ENCODE measurements at regions not wholly inside any gene's neighbourhood (a gene's known extent, or its start where the extent isn't known, plus 50 kb on each side); places are given as distances from the start of the nearest gene placed in this dataset.

DNA sequence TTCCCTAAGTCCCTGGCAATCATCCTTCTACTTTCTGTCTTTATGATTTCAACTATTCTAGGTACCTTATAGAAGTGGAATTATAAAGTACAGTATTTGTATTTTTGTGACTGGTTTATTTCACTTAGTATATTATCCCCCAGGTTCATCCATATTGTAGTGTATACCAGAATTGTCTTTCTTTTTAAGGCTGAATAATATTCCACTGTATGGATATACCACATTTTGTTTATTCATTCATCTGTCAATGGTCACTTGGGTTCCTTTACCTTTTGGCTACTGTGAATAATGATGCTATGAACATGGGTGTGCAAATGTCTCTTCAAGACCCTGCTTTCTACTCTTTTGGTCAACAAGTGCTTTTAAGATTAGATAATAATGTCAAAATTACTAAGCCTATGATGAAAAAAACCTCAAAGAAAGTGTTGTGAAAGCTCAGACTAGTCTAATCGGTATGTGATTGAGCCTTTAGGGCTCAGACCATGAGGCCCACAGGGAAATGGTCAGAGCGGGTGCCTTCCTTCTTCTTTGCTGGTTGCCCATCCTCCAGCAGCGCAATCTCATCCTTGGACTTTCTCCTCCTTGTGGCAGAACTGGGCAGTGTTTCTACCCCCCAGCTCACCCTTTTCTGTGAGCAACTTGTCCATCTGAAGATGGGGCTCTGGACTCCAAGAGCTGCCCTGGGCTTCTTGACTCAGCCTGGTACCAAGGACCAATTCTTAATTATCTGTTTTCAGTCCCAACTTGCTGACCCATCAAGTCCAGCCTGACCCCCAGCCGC, 105.4 kb downstream of the TTC8 start:
- Histone ChIP-seq H3K4me3 (no peak overlapping the region), H3K36me3 (no peaks in the 10 kb centered on the region), H3K27me3 (no peaks in the 10 kb centered on the region), H3K9me3 (peaks cover 0 to 17% (median 3%) of the 10 kb centered on the region in 4 donors), H3K27ac (replicated peaks in 1 of 4) (no peak overlapping the region), H3K4me1 (no peaks in the 10 kb centered on the region)
- WGBS = 86% methylated on average over 4 of the region's 4 CpGs
- TF ChIP-seq, protein P1, sequence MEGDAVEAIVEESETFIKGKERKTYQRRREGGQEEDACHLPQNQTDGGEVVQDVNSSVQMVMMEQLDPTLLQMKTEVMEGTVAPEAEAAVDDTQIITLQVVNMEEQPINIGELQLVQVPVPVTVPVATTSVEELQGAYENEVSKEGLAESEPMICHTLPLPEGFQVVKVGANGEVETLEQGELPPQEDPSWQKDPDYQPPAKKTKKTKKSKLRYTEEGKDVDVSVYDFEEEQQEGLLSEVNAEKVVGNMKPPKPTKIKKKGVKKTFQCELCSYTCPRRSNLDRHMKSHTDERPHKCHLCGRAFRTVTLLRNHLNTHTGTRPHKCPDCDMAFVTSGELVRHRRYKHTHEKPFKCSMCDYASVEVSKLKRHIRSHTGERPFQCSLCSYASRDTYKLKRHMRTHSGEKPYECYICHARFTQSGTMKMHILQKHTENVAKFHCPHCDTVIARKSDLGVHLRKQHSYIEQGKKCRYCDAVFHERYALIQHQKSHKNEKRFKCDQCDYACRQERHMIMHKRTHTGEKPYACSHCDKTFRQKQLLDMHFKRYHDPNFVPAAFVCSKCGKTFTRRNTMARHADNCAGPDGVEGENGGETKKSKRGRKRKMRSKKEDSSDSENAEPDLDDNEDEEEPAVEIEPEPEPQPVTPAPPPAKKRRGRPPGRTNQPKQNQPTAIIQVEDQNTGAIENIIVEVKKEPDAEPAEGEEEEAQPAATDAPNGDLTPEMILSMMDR (IDR thresholded peaks at IDR 0.05) = no peak
- no peak for DNase-seq (ENCODE audit: extremely low spot score)
- intact Hi-C loops (cut with DNase I) = no loop called here

DNA sequence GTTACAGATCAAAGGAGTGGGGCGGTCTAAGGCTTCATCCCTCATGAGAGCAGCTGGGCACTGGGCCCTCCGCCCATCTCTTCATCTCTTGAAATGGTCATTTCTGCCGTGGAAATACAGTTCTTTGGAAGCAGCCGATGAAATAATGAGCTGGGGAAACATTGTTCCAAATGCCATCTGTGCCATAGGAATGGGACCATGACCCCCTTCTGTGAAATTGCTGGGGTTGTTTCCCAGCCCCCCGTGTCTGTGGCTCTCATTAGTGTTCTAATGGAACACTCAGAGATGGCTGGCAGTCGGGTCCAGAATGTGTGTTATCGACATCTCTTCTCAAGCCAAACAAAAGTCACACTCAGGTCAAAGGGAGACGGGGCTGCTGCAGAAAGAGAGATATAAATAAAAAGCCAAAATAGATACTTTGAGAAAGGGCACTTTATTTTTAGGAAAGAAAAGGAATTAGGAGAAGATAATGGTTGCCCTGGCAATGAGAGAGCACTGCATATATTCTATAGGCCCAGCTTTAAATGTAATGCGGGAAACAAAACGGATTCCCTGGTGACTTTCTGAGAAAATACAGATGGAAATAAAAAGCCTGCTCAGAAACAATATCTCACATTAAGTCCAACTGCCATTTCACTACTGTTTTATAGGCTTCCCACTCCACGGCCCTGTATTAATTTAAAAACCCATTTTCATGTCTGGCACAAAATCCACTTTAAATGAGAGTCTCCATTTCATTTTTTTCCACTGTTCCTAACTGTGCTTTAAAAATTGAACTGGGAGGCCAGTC, 107.1 kb downstream of the TTC8 start:
- 80% methylated on average over 11 of the region's 11 CpGs for WGBS
- intact Hi-C loops (cut with DNase I) = no loop called here
- H3K4me3 ChIP-seq = no peak overlapping the region
- no peaks in the 10 kb centered on the region for H3K36me3 ChIP-seq
- H3K9me3 ChIP-seq = peaks cover 0 to 12% (median 3%) of the 10 kb centered on the region in 4 donors
- peaks cover 0 to 10% (median 0%) of the 10 kb centered on the region in 4 donors for H3K27me3 ChIP-seq
- no peak overlapping the region for H3K27ac ChIP-seq (replicated peaks in 1 of 4)
- H3K4me1 ChIP-seq = no peaks in the 10 kb centered on the region
- no peak for DNase-seq (ENCODE audit: extremely low spot score)
- no peak for TF ChIP-seq EP300 (IDR thresholded peaks at IDR 0.05)
- no peak for TF ChIP-seq POLR2AphosphoS5 (IDR thresholded peaks at IDR 0.05)
- TF ChIP-seq POLR2A (IDR thresholded peaks at IDR 0.05; ENCODE audit: low read depth) = no peak
- TF ChIP-seq, protein P1 (IDR thresholded peaks at IDR 0.05) = no peak

DNA sequence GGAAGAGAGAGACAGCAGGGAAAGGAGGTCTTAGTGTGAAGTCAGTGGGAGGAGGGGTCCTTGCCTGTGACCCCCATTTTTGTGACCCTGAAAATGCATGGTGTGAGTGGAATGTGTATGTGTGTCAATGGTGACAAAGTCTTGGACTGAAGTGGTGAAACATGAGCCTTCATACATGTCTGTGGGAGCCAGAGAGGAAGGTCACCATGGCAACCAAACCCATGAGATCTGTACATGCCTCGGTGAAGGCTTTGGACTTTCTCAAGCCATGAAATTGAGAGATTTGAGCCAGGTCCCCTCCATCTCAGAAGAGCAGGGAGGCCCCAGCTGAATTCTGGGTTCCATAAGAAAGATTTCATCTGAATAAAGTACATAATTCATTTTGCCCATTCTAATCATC, 108.7 kb downstream of the TTC8 start:
- TF ChIP-seq POLR2A (IDR thresholded peaks at IDR 0.05; ENCODE audit: low read depth) (no peak), POLR2AphosphoS5 (IDR thresholded peaks at IDR 0.05) (no peak), EP300 (IDR thresholded peaks at IDR 0.05) (no peak)
- TF ChIP-seq, protein P1 (IDR thresholded peaks at IDR 0.05) = no peak
- H3K4me1 ChIP-seq = no peaks in the 10 kb centered on the region
- no peak overlapping the region for H3K27ac ChIP-seq (replicated peaks in 1 of 4)
- DNase-seq (ENCODE audit: extremely low spot score) = no peak
- peaks cover 0 to 10% (median 0%) of the 10 kb centered on the region in 4 donors for H3K27me3 ChIP-seq
- WGBS = 33% methylated on average over 1 of the region's 1 CpG
- intact Hi-C loops (cut with DNase I) = no loop called here
- H3K36me3 ChIP-seq = no peaks in the 10 kb centered on the region
- H3K9me3 ChIP-seq = peaks cover 0 to 12% (median 3%) of the 10 kb centered on the region in 4 donors
- no peak overlapping the region for H3K4me3 ChIP-seq

DNA sequence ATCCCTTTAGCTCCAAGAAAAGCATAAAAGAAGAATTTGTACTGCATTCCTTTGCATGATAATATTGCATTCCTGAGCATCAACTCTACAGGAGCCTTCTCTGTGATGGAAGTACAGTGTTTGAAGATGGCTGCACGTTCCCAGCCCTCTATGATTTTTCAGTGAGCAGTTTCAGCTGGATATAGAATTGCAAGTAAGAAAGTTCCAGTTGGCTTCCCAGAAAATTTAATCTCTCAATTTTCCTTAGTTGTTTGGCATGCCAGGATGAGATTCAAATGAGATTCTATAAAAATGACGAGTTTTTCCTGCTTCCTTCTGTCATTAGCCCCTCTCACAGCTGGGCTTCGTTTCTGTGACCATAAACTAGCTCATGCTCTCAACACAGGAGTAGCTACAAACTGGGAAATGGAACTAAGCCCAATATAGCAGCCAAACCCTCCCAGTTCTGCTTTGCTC, 109.9 kb downstream of the TTC8 start:
- H3K36me3 ChIP-seq = no peaks in the 10 kb centered on the region
- no peaks in the 10 kb centered on the region for H3K4me1 ChIP-seq
- no peak overlapping the region for H3K27ac ChIP-seq (replicated peaks in 1 of 4)
- intact Hi-C loops (cut with DNase I) = no loop called here
- peaks cover 0 to 11% (median 2%) of the 10 kb centered on the region in 4 donors for H3K9me3 ChIP-seq
- H3K4me3 ChIP-seq = no peak overlapping the region
- H3K27me3 ChIP-seq = peaks cover 0 to 10% (median 0%) of the 10 kb centered on the region in 4 donors
- no peak for DNase-seq (ENCODE audit: extremely low spot score)
- 20% methylated on average over 3 of the region's 3 CpGs for WGBS
- no peak for TF ChIP-seq EP300 (IDR thresholded peaks at IDR 0.05)
- TF ChIP-seq POLR2A (IDR thresholded peaks at IDR 0.05; ENCODE audit: low read depth) = no peak
- no peak for TF ChIP-seq POLR2AphosphoS5 (IDR thresholded peaks at IDR 0.05)
- TF ChIP-seq, protein P1 (IDR thresholded peaks at IDR 0.05) = no peak

Measured in esophagus muscularis mucosa (tissue), 4 donors.